ENCODE measurements at regions not wholly inside any gene's neighbourhood (a gene's known extent, or its start where the extent isn't known, plus 50 kb on each side); places are given as distances from the start of the nearest gene placed in this dataset.
"Not testable (repeated sequence)": the region's sequence is repeated elsewhere in the genome, so short reads cannot be mapped to it uniquely, and the experiment has no call there.

GRCh38 chr6:113018351-113019151 lies 671.4 kb downstream of the RFPL4B start:
- POLR2A ChIA-PET, result no interaction called here
- DNase-seq (ENCODE audit: low read depth, low spot score), result peak; percentile 80
- no peak for TF ChIP-seq CTCF (IDR thresholded peaks at IDR 0.05; ENCODE audit: insufficient read depth, low read length, missing control alignments)
- H3K4me3 ChIP-seq (ENCODE audit: low read depth, low read length), result no peak overlapping the region
- CTCF ChIA-PET, result interaction anchor here (1.3 kb wide), 1 partner anchor 10 kb away, joined by 3 read pairs; no protein-coding TSS in a partner anchor

GRCh38 chr6:113019176-113019575 lies 672.0 kb downstream of the RFPL4B start:
- H3K4me3 ChIP-seq (ENCODE audit: low read depth, low read length), result no peak overlapping the region
- no peak for TF ChIP-seq CTCF (IDR thresholded peaks at IDR 0.05; ENCODE audit: insufficient read depth, low read length, missing control alignments)
- ChIA-PET POLR2A (no interaction called here), CTCF (no interaction called here)
- no peak for DNase-seq (ENCODE audit: low read depth, low spot score)

GRCh38 chr6:113027780-113028179 lies 680.6 kb downstream of the RFPL4B start:
- no peak for DNase-seq (ENCODE audit: low read depth, low spot score)
- no peak overlapping the region for H3K4me3 ChIP-seq (ENCODE audit: low read depth, low read length)
- ChIA-PET CTCF (no interaction called here), POLR2A (no interaction called here)
- TF ChIP-seq CTCF (IDR thresholded peaks at IDR 0.05; ENCODE audit: insufficient read depth, low read length, missing control alignments), result no peak

GRCh38 chr6:113029161-113029560 lies 682.0 kb downstream of the RFPL4B start:
- H3K4me3 ChIP-seq (ENCODE audit: low read depth, low read length); DNase-seq (ENCODE audit: low read depth, low spot score); CTCF ChIA-PET; POLR2A ChIA-PET: not testable (repeated sequence)

- H3K4me3 ChIP-seq (ENCODE audit: low read depth, low read length), result no peak overlapping the region
- no peak for TF ChIP-seq CTCF (IDR thresholded peaks at IDR 0.05; ENCODE audit: insufficient read depth, low read length, missing control alignments)
- ChIA-PET POLR2A (no interaction called here), CTCF (no interaction called here)
- DNase-seq (ENCODE audit: low read depth, low spot score), result no peak
Measured at GRCh38 chr6:113031591-113032238, 684.6 kb downstream of the RFPL4B start.

GRCh38 chr6:113039005-113039404 lies 691.9 kb downstream of the RFPL4B start:
- no peak for DNase-seq (ENCODE audit: low read depth, low spot score)
- no peak for TF ChIP-seq CTCF (IDR thresholded peaks at IDR 0.05; ENCODE audit: insufficient read depth, low read length, missing control alignments)
- H3K4me3 ChIP-seq (ENCODE audit: low read depth, low read length), result no peak overlapping the region
- CTCF ChIA-PET, result no interaction called here
- POLR2A ChIA-PET, result no interaction called here
